NOMO-1 treated with dmso at 0.1 percent for 144 hours (cell line): ENCODE measurements at regions not wholly inside any gene's neighbourhood (a gene's known extent, or its start where the extent isn't known, plus 50 kb on each side); places are given as distances from the start of the nearest gene placed in this dataset.

Experiments used
- DNase-seq: peaks from one replicate; lab custom pipeline; 2025; ENCODE audit not compliant: unreplicated experiment; lab: John Stamatoyannopoulos, UW

DNA sequence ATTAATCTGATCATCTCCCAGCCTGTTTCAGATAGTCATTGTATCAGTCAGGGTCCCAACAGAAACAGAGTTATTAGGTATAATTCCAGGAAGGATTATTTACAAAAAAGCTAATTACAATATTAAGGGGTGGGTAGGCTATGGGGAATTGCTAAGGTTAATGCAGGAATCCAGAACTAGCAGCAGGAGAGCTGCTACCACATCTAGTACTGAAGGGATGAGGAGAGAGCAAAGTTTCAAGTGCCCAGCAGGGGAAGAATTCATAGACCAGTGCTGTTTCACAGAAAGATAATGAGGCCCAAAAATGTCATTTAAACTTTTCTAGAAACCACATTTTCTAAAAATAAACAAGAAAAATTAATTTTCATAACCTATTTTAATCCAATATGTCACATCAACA lies 284.2 kb downstream of the HACE1 start:
- DNase-seq: no peak

DNA sequence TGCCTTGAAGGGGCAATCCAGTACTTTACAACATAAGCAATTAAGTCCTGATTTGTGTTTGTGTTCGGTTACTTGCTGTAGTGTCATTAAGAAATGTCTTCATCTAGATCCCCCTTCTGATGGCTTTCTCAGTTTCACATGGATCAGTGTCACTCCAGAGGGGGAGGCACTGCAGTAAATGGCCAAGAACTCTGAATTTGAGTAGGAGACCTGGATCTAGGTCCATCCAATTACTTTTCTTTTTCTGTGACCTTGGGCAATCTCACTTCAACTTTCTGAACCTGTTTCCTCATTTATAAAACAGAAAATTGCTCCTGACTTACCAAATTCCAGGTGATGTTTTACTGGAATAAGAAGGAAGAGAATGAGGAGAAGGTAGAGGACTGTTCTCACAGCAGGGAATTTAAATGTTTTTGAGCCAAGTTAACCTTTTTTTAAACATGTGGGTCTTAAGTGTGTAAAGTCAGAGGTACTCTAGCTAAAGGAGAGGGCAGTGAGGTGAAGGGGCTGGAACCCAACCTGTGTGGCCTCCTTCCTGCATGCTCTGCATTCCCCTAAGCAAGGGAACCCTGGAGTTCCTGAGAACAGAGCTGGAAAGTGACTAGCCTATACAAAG lies 285.5 kb downstream of the HACE1 start:
- no peak for DNase-seq

DNA sequence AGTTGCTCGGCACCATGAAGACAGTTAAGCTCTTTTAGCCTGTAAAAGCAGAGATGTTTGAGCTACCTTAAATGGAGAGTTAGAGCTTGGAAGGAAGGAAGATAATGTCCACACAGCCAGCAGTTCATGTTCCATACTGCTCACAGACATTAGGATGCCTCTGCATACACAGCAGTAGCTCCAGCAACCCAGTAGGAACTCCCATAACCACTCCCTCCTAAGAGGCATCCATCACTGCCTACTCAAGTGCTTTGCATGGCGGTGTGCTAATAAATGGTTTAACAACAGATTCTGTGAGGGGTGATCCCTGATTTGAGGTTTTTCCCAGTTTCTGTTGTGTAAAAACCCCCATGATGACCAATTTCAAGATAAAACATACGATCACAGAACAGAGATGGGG lies 286.4 kb downstream of the HACE1 start:
- DNase-seq: no peak

DNA sequence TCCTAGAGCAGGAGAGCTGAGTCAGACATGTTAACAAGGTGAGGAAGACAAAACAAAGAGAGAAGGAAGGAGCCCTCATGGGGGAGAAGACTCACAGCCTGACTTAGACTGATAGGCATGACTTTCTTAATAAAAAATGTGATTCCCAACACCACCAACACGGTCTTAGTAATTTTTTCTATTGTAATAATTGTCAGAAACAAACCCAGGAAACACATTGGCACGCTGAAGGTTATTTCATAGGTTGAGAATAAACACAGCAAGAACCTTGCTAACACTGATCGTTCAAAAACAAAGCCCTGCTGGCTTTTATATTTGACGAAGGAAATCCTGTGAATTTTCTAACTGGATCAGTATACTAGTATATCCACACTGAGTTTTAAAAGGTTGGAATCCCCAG lies 286.8 kb downstream of the HACE1 start:
- no peak for DNase-seq

DNA sequence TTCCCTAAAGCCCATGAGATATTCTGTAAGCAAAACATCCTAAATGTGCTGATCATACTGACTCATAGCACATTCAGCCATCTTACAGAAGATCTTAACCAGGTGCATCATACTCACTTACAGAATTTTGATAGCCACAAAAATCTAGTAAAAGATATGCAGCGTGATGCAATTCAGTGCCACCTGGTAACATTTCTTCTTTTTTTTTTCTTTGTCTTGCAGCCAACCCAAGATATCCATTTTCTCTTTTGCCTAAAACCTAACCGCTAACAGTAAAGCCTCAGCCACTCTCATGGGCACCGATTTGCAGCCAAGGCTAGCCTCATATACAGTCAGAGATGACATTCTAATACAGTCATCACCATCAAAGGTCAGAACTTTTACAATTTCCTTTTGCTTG lies 293.3 kb downstream of the HACE1 start:
- DNase-seq: no peak

DNA sequence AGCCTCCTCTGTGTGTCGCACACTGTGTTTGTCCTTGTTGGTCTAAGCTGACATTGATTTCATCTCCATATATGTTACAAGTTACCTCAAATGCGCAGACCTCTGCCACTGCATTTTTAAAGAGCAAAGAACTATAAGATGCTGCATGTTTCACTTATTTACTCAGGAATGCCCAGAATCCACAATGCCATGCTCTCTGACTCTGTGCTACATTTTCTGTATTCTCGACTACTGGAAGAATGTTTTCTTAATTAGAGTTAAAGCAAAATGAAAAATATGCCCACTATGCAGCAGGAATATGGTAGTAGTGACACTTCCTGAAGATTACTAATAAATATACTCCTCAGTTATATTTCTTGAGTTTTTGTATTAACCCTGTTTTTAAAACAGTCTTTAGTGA lies 296.4 kb downstream of the HACE1 start:
- DNase-seq: no peak

DNA sequence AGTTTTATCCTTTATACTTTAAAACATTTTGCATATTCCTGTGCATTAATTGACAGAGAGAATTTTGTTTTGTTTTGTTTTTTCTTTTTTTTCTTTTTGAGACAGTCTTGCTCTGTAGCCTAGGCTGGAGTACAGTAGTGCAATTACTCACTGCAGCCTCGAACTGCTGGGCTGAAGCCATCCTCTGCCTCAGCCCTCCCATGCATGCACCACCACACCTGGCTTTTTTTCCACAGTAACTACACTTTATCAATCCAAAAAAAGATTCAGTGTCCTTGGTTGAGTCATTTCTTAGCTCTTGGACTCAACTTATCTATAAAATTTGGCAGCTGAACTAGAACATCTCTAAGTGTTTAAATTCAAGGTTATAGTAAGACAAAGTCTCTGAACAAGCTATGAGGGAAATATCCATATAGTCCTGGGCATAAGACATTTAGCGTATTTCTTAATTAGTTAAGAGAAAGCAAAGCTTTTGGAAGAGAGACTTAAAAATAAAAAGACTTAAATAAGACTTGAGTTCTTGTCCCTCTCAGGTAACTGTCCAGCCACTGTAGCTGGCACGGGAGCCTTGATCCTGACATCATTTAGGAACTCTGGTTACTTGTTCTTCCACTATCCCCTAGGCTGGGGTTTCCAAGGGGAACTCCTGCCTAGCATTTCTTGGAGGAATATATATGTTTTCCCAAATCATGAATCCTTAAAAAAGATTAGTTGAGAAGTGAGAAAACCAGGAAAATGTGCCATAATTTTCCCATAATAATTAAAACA lies 300.1 kb downstream of the HACE1 start:
- no peak for DNase-seq

DNA sequence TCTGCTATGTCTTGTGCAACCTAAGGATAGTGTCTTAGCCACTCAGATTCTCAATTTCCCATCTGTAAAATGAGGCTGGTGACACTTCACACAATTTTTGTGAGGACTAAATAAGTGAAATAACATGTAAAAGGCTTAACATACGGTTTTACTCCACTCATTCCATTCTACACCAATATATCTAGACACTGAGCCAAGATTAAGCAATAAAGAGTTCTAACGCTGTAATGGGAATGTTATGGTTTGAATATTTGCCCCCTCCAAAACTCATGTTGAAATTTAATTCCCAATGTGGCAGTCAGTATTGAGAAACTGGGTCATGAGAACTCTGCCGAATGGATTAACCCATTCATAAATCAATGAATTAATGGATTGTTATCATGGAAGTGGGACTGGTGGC lies 301.0 kb downstream of the HACE1 start:
- no peak for DNase-seq

DNA sequence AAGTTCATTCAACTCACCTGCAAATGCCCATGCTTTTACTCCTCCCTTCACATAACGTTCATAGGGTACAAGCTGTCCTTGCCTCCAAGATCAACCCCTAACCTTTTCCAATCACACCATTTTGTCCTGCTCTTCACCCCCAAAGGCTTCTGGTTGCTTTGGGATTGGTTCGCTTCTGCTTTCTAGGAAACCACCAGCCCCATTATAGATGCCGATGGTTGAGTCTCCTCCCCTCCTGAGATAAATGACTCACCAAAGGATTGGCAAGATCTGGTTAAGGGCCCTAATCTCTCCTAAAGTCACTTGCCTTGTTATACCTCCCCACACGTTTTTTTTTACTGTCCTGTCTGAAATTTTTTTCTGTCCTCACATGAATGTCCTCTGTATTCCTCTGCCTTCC lies 311.4 kb downstream of the HACE1 start:
- no peak for DNase-seq

DNA sequence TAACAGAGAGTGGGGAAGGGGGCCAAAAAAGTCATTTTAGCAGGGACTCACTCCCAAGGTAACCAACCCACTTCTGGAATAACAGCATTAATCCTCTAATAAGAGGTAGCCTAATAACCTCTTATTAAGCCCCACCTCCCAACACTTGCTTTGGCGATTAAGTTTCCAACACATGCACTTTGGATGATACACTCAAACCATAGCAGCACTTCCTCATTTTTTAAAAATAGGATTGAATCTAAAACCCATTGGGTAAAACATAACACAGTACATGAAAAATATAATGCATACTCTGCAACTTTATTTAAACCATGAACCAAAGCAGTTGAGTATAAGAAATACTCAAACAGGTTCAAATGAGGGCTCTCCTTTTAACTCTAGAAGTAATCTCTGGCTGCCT lies 318.3 kb downstream of the HACE1 start:
- DNase-seq: no peak

DNA sequence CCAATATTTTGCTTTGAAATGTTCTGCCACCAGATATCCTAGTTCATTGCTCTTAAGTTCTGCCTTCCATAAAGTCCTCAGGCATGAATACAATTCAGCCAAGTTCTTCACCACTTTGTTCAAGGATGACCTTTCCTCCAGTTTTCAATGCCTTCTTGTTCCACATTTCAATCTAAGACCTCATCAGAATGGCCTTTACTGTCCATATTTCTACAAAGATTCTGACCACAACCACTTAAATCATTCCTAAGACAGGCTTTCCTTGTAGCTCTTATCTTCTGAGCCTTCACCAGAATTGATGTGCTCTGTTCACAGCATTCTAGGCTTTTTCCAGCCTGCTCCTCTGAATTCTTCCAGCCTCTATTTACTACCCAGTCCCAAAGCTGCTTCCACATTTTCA lies 319.0 kb downstream of the HACE1 start:
- DNase-seq: no peak

DNA sequence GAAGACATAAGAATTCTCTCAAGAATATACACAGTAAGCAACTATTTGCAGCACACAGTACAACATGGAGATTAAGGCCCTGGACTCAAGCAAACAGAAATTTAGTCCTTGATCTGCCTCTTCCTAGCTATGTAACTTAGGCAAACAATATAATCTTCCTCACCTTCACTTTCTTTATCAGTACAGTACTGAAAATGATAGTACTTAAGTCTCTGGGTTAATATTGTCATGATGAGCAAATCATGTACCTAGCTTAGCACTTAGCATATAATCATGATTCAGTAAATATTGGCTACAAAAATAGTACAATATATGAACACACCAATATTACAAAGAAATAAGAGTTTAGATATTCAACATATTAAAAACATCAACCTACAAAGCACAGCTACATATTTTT lies 320.5 kb downstream of the HACE1 start:
- DNase-seq: no peak

DNA sequence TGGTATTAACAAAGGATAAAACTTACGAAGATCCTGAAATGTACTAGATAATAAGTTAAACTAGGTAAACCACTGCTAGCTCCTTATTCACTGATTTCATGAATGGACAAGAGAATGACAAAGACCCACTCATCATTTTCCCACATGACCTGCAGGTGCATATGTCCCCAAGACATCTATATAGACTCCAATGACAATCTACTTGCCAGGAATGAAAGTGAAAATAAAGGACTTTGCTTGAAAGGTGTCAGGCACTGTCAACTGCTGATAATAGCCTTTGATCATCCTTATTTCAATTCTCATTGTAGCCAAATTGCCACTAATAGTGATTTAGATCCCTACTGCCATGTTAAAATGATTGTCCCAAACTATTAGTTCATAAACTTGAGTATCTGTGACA lies 321.8 kb downstream of the HACE1 start:
- no peak for DNase-seq

DNA sequence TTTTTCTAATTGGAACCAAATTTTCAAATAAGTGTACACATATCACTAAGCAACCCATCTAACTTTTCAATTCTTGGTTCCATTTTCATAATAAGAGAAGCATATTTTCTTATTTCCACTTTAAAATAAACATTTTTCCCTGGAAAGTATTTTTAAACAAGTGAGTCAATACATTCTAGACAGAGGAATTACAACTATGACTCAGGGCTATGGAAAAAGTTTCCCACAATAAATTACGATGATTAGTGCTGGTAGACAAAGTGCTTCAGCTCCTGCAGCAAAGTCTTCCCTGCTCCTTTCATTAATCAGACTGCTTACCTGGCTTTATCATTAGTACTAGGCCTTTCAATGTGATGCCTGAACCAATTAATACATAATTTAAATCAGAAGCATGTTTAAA lies 322.5 kb downstream of the HACE1 start:
- DNase-seq: no peak

DNA sequence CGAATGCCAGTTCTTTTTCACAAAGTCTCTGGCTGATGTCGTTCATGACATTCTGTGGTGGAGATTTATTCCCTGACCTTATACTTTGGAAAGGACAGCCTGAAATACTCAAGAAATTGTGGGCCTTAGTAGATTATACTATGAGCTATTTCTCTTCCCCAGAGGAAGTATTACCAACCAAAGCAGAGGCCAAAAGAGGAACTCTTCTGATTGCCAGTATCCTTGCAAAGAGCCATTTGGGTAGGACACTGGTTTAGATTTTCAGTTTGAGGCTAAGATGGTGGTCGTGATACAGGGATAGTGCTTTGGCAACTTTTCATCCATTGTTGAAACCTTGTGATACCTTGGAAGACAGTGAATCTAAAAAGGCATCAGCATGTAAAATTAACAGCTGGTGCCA lies 327.3 kb downstream of the HACE1 start:
- no peak for DNase-seq

DNA sequence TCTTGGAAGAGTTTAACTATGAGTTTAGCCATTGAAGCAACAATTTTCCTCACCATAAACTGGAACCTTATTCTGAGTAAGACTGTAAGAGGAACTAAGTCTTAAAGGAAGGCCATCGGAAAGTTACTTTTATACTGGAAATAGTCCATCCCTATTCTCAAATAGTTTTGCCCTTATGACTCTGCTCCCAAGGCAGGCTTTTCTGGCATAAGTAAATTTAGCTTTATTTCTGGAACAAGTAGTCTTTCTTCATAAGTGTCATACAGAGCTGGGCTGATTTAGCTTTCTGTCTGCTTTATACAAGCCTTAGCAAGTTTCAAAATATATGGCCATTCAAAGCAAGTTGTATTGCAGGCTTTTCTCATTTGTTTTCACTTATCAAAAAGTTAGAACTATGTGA lies 328.1 kb downstream of the HACE1 start:
- DNase-seq: no peak

DNA sequence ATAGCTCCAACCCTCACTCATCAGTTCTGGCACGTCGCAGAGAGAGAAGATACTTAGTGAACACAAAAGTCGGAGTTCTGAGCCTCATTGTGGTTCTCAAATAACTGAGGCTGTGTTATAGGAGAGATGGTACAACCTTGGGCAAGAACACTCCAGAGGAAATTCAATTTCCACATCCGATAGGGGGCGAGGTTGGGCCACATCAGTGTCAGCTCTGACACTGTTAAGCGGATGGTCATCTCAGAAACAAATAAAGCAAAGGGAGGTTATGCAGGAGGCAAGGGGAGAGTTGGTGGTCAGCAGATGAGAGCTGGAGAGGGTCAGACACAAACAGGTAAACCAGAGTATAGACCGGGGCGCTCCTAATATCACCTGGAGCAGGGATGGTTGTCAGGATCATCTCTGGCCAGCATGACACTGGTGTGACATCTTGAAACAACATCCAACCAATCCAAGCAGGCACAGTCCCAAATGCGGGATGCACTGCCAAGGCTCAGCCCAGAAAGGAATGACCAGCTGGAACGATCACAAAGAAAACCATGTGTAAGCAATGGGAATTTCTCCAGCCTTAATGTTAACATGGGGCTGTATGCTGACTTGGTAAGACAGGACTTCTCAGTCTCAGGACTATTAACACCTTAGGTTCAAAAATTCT lies 331.8 kb downstream of the HACE1 start:
- no peak for DNase-seq

DNA sequence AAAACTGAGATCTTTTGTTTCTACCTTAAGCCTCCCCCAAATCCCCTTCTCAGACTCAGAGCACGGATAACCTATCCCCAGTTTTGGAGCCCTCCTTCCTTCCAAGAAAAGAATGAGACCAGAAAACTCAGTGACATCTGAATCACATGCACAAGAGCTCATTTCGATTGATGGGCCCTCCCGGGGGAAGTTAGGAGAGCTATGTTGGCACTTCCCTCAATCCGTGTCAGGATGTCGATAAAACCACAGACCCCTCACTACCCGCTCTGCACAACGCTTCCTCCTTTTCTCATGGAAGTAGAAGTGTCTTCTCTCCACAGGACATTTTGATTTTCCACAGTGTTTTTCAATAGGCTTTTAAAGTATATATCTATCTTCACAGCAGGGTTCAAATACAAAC lies 332.4 kb downstream of the HACE1 start:
- no peak for DNase-seq

DNA sequence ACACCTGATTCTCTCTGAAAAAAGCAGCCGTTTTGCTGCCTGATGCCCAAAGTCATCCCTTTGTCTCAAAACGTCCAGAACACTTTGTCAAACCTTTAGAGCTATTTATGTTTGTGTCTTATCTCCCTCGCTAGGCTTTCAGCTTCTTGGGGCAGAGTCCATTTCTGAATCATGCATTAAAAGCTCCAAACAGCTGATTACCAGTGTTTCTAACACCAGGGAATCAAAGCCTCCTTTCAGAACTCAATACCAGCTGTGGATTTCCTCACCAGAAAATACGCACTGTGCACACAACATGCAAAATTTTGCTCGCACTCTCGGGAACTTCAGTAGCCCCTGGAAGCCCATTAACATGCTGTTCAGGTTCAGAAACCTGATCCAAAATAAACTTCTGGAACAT lies 333.3 kb downstream of the HACE1 start:
- DNase-seq: no peak

DNA sequence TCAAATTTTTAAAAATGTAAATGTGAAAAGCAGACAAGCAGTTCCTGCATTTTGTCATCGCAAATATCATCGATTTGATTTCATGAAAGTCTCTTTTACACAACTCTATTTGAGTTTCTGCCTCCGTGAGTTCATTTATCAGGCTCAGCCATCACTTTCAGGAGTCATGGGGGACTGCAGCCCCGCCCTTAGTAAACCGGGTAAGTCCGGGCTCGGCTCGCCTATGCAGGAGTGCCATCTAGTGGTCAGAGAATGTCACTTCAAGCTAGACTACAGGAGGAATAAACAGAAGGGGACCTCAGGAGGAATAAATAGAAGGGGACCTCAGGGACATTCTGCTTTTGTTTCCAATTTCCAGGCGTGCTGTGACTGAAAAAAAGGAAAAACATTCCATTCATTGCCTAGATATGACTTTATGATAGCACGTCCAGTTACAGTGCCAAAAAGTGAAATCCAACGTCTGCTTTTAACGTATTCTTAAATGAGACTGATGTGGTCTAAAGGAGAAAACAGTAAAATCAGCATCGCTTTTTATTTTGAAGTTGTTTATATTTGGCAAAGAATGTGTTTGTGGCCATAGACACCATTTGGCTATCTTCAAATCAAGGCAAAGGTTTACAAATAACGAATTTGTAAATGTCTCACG lies 333.9 kb downstream of the HACE1 start:
- DNase-seq: peak; percentile 39

DNA sequence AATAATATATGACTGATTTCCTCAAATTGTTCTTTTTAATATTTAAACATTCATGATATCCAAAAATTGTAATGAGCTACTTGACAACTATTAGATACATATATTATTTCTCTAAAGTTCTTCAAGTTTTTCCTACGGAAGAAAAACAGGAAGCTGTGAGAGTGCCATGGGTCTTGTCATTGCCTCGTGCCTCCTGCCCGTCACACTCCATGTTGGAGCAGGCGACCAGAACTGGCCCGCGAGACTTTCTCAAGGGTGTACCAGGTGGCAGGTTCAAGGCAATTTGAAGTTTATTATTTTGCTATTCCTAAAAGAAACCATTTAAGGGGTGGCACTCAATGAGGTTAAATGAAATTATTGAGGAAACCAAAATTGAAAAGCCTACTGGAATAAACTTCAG lies 337.2 kb downstream of the HACE1 start:
- no peak for DNase-seq

DNA sequence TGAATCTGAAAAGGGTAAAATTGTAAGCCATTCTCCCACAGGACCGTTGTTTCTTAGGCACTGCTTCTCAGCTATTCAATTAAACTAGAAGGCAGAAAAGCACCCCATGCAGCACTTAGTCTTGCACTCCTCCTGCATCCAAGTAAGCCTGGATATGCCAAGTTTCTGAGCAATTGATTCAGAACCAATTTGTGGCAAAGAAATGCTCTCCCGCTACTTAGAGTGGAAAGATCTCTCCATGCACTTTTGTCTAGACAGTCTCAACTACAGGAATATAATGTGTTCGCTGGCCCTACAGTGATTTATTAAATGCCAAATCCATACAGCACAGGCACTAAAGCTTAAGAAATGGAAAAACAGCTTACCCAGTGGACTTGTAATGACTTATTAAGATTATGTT lies 338.5 kb downstream of the HACE1 start:
- no peak for DNase-seq
